ENCODE measurements at regions not wholly inside any gene's neighbourhood (a gene's known extent, or its start where the extent isn't known, plus 50 kb on each side); places are given as distances from the start of the nearest gene placed in this dataset.

GRCh38 chrX:98380556-98380955 lies 1496.8 kb downstream of the RPA4 start:
- DNase-seq, result no peak

- no peak for DNase-seq
These were observed 1514.8 kb downstream of the RPA4 start for GRCh38 chrX:98398542-98398941.

DNA sequence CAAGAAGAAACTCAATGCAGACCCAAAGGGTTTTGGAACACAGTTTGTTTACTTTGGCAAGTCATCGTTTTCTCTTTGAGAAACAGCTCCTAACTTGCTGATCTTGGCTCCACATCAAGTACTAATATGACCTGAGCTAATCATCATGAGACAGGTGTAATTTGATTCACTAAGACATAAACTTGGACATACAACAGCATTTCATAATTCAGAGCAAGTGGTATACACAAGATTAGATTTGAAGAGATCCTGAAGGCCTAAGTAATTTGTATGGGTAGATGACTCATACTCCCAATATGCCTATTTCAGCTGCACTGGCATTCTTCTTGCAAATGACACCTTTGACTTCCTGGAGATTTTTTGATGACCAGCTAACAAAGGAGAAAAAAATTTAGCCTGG lies 1521.7 kb downstream of the RPA4 start:
- DNase-seq, result peak; percentile 32

DNA sequence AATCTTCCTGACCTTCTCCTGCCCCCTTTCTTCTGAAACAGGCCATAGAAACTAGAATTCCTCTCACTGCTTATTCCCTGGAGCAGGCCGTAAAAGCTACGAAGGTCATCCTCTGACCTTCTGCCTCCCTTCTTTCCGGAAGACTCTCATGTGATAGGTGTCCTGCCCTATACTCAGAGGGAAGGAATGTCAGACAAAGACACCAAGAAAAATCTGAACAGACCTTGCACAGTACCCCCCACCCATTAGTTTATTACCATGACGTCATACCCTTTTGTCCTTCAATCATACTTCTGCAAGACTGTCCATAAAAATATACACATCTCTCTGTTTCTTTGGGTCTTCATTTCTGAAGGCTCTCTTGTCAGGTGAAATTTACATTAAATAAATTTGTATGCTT lies 1523.9 kb downstream of the RPA4 start:
- DNase-seq, result no peak

- no peak for DNase-seq
These were observed 1526.2 kb downstream of the RPA4 start for GRCh38 chrX:98409867-98410266.

DNA sequence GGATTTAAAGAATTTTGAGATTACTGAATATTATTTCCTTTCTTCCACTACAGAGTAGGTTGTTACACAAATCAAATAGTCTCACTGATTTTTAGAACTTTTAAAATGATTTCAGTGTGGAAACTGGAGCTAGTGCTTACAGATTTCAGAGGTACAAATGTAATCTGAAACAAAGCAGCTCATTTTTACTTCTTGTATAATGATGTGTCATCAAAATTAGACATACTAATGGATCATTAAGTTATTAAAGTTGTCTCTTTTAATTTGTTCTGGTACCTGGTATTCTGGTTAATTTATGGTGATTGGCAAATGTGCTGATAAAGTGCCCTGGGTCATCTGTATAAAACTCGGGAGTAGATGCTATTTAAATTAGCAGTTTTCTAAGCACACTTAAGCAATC lies 1528.3 kb downstream of the RPA4 start:
- DNase-seq, result no peak

DNA sequence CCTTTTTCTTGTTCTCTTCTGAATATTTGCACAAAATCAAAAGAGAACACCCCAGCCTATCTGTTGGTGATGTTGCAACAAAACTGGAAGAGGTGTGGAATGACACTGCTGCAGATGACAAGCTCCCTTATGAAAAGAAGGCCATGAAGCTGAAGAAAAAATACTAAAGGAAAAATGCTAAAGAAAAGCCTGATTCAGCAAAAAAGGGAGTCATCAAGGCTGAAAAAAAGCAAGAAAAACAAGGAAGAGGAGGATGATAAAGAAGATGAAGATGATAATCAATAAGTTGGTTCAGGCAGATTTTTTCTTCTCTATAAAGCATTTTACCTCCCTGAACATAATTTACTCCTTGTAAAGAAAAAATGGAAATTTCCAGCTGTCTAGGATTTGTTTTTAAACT lies 1538.8 kb downstream of the RPA4 start:
- DNase-seq, result no peak

GRCh38 chrX:98432413-98432812 lies 1548.7 kb downstream of the RPA4 start:
- no peak for DNase-seq

DNA sequence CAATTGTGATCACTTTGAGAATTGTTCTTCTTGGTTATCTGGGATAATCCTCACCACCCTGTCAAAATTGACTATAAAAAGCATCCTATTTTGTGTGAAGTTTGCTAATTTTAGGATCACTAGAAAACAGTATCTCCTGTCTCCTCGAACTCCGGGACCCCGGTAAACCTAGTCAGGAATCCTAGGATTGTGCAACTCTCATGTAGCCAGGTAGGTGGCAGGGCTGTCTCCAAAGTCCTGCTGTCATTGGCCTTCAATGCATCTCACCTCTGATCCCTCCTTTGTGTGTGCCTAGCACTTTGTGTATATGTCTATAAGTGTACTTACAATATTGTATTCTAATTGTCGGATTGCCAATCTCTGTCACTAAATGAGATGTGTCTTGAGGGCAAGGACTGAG lies 1564.8 kb downstream of the RPA4 start:
- no peak for DNase-seq

DNA sequence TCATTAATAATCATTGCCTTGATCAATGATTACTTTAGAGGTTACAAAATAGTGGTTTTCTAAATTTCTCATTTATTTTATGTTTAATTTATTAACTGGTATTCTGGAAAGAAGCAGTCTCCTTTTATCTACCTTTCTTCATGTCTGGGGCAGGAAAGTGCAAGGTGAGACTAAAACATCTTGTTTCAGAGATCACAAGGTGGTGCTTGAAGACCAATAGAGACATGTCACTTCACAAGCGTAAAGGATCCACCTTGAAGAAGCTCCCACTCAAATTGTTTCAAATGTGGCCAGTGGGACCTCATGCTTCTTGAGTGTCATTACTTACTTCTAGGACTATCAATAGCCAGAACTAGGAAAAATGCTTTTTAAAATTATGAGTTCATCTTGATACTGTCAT lies 1568.7 kb downstream of the RPA4 start:
- DNase-seq, result no peak

- no peak for DNase-seq
These were observed 1576.0 kb downstream of the RPA4 start for GRCh38 chrX:98459669-98460068.

DNA sequence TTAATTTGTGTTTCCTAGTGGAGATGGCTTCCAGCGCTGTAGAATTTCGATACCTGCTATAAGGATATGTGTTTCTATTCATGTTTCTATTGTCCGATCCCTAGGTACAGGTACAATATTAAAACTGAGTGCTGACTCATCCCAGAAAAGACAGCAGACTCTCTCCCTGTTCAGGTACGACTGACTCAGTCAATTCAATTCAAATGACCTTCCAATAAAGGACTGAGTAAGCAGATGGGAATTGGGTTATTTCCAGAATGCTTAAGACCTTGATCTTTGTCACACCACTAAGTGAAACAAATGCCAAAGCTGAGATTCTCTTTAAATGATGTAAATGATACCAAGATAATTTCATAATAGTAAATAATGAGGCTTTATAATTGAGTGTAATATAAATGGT lies 1596.9 kb downstream of the RPA4 start:
- no peak for DNase-seq

- DNase-seq, result no peak
These were observed 1597.9 kb downstream of the RPA4 start for GRCh38 chrX:98481636-98482035.

DNA sequence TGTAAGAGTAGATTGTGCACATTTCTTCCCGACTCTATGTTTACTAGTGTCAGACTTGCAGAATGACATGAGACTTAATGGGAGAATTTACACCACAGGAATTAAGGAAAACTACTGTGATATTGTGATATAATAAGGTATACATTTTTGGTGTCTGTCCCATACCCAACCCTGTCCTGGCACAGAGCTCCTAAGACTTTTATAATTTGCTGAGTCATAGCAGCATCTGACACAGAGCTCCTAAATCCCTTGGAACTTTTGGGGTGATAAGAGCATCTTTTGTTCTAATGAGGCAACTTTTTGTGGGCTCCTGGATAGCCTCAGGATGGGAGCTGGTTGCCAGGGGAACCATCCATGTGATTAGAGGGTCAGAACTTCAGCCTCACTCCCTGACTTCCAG lies 1607.0 kb downstream of the RPA4 start:
- DNase-seq, result no peak

DNA sequence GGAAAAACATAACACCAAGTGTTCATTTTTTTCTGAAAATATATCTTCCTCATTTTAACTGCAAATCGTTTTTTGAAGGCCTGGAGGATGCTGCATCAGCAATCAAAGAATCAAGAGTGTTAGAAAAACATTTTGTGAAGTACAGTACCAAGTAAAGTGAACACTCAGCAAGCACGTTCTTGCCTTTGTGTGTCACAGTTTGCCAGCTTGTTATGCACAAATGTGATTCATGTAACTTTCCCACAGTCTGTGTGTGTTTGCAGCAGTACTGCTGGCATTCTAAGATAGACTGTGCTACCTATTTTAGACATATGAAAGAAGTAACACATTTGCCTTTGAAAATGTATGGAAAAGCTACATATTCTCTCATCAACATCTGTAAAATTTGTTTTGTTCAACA lies 1617.7 kb downstream of the RPA4 start:
- DNase-seq, result no peak

GRCh38 chrX:98506907-98507306 lies 1623.2 kb downstream of the RPA4 start:
- DNase-seq, result no peak

DNA sequence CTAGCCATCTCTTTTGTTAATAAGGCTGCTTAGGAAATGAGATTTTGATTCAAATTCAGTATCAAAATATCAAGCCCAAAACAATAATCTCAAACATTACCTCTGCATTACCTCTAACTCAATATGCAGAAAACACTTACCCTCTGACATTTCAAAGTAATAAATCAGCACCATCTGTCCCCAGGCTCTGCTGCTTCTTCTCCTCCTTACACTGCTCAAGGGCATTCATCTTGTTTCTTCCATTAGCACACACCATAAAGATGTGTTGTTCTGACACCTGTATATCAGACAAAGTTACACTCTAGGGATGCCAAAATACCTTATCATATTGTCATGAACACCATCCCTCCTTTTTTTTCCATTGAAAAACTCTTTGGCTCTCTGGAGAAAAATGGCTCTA lies 1630.3 kb downstream of the RPA4 start:
- no peak for DNase-seq

GRCh38 chrX:98516120-98516519 lies 1632.4 kb downstream of the RPA4 start:
- no peak for DNase-seq

DNA sequence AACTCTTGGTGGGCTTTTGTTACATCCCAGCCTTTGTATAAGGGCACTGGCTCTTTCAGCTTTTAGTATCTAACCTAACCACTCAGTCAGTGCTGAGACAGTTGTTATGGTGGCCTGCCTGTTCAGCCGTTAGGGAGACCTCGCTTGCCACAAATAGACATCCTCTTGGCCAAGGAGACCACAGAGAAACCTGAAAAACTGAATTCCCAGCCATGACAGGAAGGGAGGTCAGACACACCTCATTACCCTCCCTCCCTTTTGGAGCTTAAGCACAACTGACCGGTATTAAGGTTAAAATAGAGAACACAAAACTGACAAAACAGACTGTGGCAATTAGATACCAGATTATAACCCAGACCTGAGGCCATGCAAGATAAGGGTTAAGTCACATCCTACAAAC lies 1639.3 kb downstream of the RPA4 start:
- DNase-seq, result no peak

GRCh38 chrX:98523521-98523920 lies 1639.8 kb downstream of the RPA4 start:
- no peak for DNase-seq

GRCh38 chrX:98548519-98548918 lies 1664.8 kb downstream of the RPA4 start:
- no peak for DNase-seq

GRCh38 chrX:98568795-98569194 lies 1685.1 kb downstream of the RPA4 start:
- DNase-seq, result no peak

GRCh38 chrX:98605941-98606340 lies 1722.2 kb downstream of the RPA4 start:
- no peak for DNase-seq

DNA sequence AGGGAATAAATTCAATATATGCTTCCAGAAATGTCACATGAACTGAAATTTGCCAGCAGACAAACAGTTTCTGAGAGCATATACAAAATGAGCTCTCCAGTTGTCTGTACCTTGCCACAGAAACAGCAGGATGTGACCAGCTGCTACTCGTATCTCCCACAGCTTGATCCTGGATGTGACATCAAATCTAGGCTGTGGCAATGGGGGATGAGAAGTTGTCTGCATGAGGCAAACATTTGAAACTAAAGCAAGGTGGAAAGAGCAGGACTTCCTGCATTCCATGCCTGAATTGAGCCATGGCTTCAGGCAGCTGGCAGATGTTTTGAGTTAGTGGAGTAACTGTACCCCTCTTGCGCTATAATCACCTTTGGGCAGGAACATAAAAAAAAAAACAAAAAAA lies 1724.0 kb downstream of the RPA4 start:
- DNase-seq, result no peak

- no peak for DNase-seq
These were observed 1743.9 kb downstream of the RPA4 start for GRCh38 chrX:98627645-98628044.

DNA sequence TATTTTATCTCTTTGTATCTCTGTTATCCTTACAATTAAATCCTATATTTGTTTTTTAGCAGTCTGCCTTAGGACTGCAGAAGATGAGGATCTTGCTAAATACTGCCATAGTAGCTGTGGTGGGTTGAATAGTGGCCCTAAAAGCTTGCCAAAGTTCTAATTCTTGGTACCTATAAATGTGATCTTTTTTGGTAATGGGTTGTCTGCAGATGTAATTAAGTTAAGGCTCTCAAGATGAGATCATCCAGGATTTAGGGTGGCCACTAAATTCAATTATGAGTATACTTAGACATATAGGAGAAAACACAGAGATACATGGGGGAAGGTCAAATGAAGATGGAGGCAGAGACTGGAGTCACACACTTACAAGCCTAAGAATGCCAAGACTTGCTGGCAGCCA lies 1753.7 kb downstream of the RPA4 start:
- DNase-seq, result no peak

Data from NCI-H2029 (cell line).